Naive thymus-derived CD4-positive, alpha-beta T cell (primary cell): ENCODE measurements at regions not wholly inside any gene's neighbourhood (a gene's known extent, or its start where the extent isn't known, plus 50 kb on each side); places are given as distances from the start of the nearest gene placed in this dataset.

ENCODE experiments used
- ATAC-seq: fragments of 150-1000 bp; cut with Tn5 transposase; 2 replicates; pipeline ENCODE4 v1.10.0; 2021; ENCODE audit warnings: mild to moderate bottlenecking, moderate library complexity
- CTCF ChIA-PET: fragments of 350-600 bp; sonication (Branson Sonifier 250); formaldehyde crosslinking; loops from one replicate; lab custom pipeline; 2021; ENCODE audit warnings: antibody characterized with exemption; lab: Charles Lee
- POLR2A ChIA-PET: fragments of 350-600 bp; sonication (Branson Sonifier 250); formaldehyde crosslinking; loops from one replicate; lab custom pipeline; 2021; ENCODE audit warnings: antibody characterized with exemption, inconsistent platforms; lab: Charles Lee
- DNase-seq, 9 donors: peaks; one replicate each; pipeline versions ENCODE4 v3.0.0 to v3.0.0-alpha.2; 2020 to 2022; ENCODE audit warnings: mixed read lengths in 1 of 9
- H3K27ac ChIP-seq: one replicate; pipeline ENCODE4 v1.7.0; 2013; ENCODE audit warnings: mild to moderate bottlenecking, low read depth, low read length, moderate library complexity
- H3K27me3 ChIP-seq, 2 donors: one replicate each; pipeline ENCODE4 v1.7.0; 2013; ENCODE audit warnings: low read length in 2 of 2, mild to moderate bottlenecking in 2 of 2, moderate library complexity in 2 of 2; ENCODE audit not compliant: control insufficient read depth in 2 of 2, insufficient read depth in 2 of 2
- H3K36me3 ChIP-seq, 3 experiments: 1 replicate in 2 of 3; 2 replicates in 1 of 3; pipeline ENCODE4 v1.7.0; 2013; ENCODE audit warnings: low read length in 3 of 3, mild to moderate bottlenecking in 3 of 3, moderate library complexity in 1 of 3; ENCODE audit not compliant: insufficient read depth in 3 of 3, control insufficient read depth in 2 of 3
- H3K4me1 ChIP-seq, 2 donors: one replicate each; pipeline ENCODE4 v1.7.0; 2013; ENCODE audit warnings: low read length in 2 of 2, mild to moderate bottlenecking in 2 of 2, moderate library complexity in 1 of 2; ENCODE audit not compliant: control insufficient read depth in 2 of 2, insufficient read depth in 2 of 2
- H3K4me3 ChIP-seq: 2 replicates; pipeline ENCODE4 v1.7.0; 2013; ENCODE audit warnings: mild to moderate bottlenecking, low read length
- H3K9me3 ChIP-seq, 3 experiments: 1 replicate in 2 of 3; 2 replicates in 1 of 3; pipeline ENCODE4 v1.7.0; 2013; ENCODE audit warnings: low read length in 3 of 3; ENCODE audit not compliant: control insufficient read depth in 2 of 3
- H3K27ac Mint-ChIP-seq, 9 donors: one replicate each; pipeline ENCODE4 v1.8.0; 2020 to 2022; ENCODE audit warnings: mixed read lengths in 9 of 9, mild to moderate bottlenecking in 8 of 9, moderate library complexity in 5 of 9, inconsistent platforms in 2 of 9
- H3K27me3 Mint-ChIP-seq, 5 donors: one replicate each; pipeline ENCODE4 v1.8.0; 2021 to 2022; ENCODE audit warnings: mixed read lengths in 5 of 5, mild to moderate bottlenecking in 1 of 5
- H3K36me3 Mint-ChIP-seq, 5 donors: one replicate each; pipeline ENCODE4 v1.8.0; 2020 to 2022; ENCODE audit warnings: mixed read lengths in 5 of 5, mild to moderate bottlenecking in 3 of 5, inconsistent platforms in 1 of 5
- H3K4me1 Mint-ChIP-seq, 7 donors: one replicate each; pipeline ENCODE4 v1.8.0; 2020 to 2022; ENCODE audit warnings: mixed read lengths in 7 of 7, mild to moderate bottlenecking in 3 of 7, inconsistent platforms in 1 of 7
- H3K4me3 Mint-ChIP-seq, 10 donors: one replicate each; pipeline ENCODE4 v1.8.0; 2020 to 2022; ENCODE audit warnings: mild to moderate bottlenecking in 10 of 10, mixed read lengths in 10 of 10, moderate library complexity in 6 of 10, inconsistent platforms in 2 of 10
- H3K9me3 Mint-ChIP-seq, 11 donors: one replicate each; pipeline ENCODE4 v1.8.0; 2020 to 2022; ENCODE audit warnings: mixed read lengths in 11 of 11, mild to moderate bottlenecking in 4 of 11, inconsistent platforms in 1 of 11, moderate library complexity in 1 of 11
- intact Hi-C, 2 donors: fragments of 100-400 bp; cut with micrococcal nuclease; formaldehyde crosslinking; loops; one replicate each; pipeline ENCODE4 v1.15.1; 2023

DNA sequence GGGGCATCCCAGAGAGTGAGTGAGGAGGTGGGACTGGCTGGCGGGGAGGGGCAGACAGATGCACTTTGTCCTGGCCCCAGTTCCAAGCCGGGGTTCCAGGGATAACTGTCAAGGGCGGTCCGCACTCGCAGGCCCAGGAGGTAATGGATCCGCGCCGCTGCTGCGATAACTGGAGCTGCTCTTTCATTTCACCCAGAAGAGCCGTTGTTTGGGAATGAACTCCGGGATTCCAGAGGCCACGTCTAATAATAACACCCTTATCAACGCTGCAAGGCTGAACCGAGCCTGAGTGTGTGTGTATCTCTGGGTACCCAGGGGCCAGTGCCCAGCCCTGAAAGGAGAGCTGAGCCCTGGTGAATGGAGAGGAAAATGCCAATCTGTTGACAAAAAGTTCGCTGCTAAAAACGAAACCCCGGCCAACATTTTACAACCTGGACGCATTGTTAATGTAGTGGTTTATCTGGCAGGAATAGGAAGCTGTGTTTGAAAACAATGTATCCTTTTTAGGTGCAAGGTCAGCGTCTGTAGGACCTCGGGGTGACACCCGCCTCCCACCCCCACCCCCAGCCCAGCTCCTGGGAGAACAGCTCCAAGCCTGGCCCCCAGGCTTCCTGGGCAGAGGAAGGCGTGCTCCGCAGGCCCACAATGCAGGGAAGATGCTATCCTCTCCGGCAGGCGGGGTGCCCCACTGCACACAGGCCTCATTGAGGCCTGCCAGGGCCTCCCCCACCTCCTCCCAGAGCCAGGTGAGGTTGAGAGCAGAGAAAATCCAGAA, 119.7 kb downstream of the PROX1 start:
- peaks cover 0 to 10% (median 0%) of the 10 kb centered on the region in 5 donors for H3K27me3 Mint-ChIP-seq
- ATAC-seq (no peak), DNase-seq (no peak)
- H3K36me3 ChIP-seq = no peaks in the 10 kb centered on the region
- POLR2A ChIA-PET = no interaction called here
- no peaks in the 10 kb centered on the region for H3K4me1 ChIP-seq
- no peak overlapping the region for H3K4me3 ChIP-seq
- H3K27ac Mint-ChIP-seq = no peak overlapping the region
- H3K4me1 Mint-ChIP-seq = peaks cover 0 to 8% (median 0%) of the 10 kb centered on the region in 7 donors
- intact Hi-C loops = no loop called here
- H3K9me3 ChIP-seq = peaks cover 0 to 4% (median 0%) of the 10 kb centered on the region in 3 experiments
- peaks cover 0 to 3% (median 0%) of the 10 kb centered on the region in 5 donors for H3K36me3 Mint-ChIP-seq
- H3K27ac ChIP-seq = no peak overlapping the region
- H3K4me3 Mint-ChIP-seq = peak overlapping the region in 3 of 10 donors; percentile 21 to 56 (median 39)
- CTCF ChIA-PET = no interaction called here
- H3K9me3 Mint-ChIP-seq = peaks cover 0 to 11% (median 3%) of the 10 kb centered on the region in 11 donors
- no peaks in the 10 kb centered on the region for H3K27me3 ChIP-seq

DNA sequence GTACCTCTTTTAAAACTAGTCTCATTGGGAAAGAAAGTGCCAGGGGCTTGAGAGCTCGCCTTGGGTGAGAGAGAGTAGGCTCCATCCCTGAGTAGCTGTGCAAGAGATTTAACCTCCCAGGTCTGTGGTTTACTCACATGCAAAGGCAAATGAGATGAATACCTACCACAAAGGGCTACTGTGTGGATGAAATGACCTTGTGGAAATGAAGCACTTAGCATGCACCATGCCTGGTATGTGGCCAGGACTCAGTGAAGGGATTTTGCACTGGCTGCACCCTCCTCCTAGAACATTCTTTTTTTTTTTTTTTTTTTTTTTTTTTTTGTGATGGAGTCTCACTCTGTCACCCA, 120.3 kb downstream of the PROX1 start:
- Mint-ChIP-seq H3K27ac (no peak overlapping the region), H3K9me3 (peaks cover 0 to 11% (median 3%) of the 10 kb centered on the region in 11 donors), H3K4me3 (peak overlapping the region in 1 of 10 donors; percentile 21), H3K27me3 (peaks cover 0 to 10% (median 0%) of the 10 kb centered on the region in 5 donors), H3K4me1 (peaks cover 0 to 8% (median 0%) of the 10 kb centered on the region in 7 donors), H3K36me3 (peaks cover 0 to 3% (median 0%) of the 10 kb centered on the region in 5 donors)
- no peak for ATAC-seq
- POLR2A ChIA-PET = no interaction called here
- Histone ChIP-seq H3K27ac (no peak overlapping the region), H3K4me3 (no peak overlapping the region), H3K27me3 (no peaks in the 10 kb centered on the region), H3K9me3 (peaks cover 0 to 4% (median 0%) of the 10 kb centered on the region in 3 experiments), H3K36me3 (no peaks in the 10 kb centered on the region), H3K4me1 (no peaks in the 10 kb centered on the region)
- no peak for DNase-seq
- intact Hi-C loops = no loop called here
- CTCF ChIA-PET = no interaction called here

DNA sequence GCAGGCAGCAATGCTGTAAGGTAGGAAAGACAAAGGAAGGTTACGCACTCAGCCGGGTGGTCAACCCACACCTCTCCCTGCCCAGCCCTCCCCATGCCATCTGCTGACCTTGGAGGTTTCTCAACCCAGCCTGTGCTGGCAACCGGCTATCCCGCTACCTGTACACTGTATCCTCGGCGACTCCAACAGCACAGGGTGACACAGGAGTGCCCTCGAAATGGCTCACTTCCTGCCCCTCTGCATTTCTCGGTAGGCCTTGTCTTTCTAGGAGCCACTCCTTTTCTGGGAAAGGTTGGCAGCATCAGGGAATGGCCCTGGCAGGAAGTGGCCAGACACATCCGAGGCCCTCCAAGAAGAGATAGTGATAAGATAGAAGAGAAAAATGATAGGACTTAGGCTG, 124.0 kb downstream of the PROX1 start:
- DNase-seq = no peak
- no peak for ATAC-seq
- H3K4me3 Mint-ChIP-seq = no peak overlapping the region
- H3K27me3 Mint-ChIP-seq = peaks cover 0 to 2% (median 0%) of the 10 kb centered on the region in 5 donors
- H3K9me3 Mint-ChIP-seq = peaks cover 0 to 16% (median 2%) of the 10 kb centered on the region in 11 donors
- H3K9me3 ChIP-seq = no peaks in the 10 kb centered on the region
- H3K36me3 Mint-ChIP-seq = peaks cover 0 to 5% (median 0%) of the 10 kb centered on the region in 5 donors
- no peaks in the 10 kb centered on the region for H3K27me3 ChIP-seq
- peaks cover 0 to 3% (median 0%) of the 10 kb centered on the region in 7 donors for H3K4me1 Mint-ChIP-seq
- POLR2A ChIA-PET = no interaction called here
- H3K4me3 ChIP-seq = no peak overlapping the region
- no peak overlapping the region for H3K27ac Mint-ChIP-seq
- no peaks in the 10 kb centered on the region for H3K4me1 ChIP-seq
- H3K27ac ChIP-seq = no peak overlapping the region
- CTCF ChIA-PET = no interaction called here
- H3K36me3 ChIP-seq = no peaks in the 10 kb centered on the region
- intact Hi-C loops = no loop called here

DNA sequence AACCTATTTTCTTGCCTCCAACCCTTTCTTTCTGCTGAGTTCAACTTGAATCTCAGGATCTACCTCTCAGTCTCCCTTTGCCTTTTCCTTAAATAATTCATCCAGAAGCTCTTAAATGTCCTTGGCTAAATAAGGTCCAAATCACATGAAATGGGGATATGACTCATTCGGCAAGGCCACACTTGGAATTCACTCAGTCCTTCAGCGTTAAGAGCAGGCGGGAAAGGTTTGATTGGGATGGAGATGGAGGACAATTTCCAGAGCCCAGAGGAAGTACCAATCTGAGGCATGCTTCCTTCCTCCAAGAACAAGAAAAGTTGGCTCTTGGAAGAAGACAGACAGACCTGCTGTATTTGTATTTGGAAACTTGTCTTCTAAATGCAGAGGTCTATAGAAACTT, 128.5 kb downstream of the PROX1 start:
- no peak overlapping the region for H3K27ac Mint-ChIP-seq
- Histone ChIP-seq H3K4me1 (no peaks in the 10 kb centered on the region), H3K27me3 (no peaks in the 10 kb centered on the region), H3K4me3 (no peak overlapping the region), H3K27ac (no peak overlapping the region), H3K36me3 (no peaks in the 10 kb centered on the region), H3K9me3 (peaks cover 0 to 14% (median 10%) of the 10 kb centered on the region in 3 experiments)
- POLR2A ChIA-PET = no interaction called here
- intact Hi-C loops = no loop called here
- peaks cover 0 to 3% (median 0%) of the 10 kb centered on the region in 5 donors for H3K27me3 Mint-ChIP-seq
- DNase-seq = no peak
- no peak for ATAC-seq
- peaks cover 0 to 11% (median 5%) of the 10 kb centered on the region in 7 donors for H3K4me1 Mint-ChIP-seq
- CTCF ChIA-PET = interaction anchor here (0.6 kb wide), 1 partner anchor 1012 kb away, joined by 4 read pairs; no protein-coding TSS in a partner anchor
- peaks cover 5 to 44% (median 21%) of the 10 kb centered on the region in 11 donors for H3K9me3 Mint-ChIP-seq
- H3K4me3 Mint-ChIP-seq = no peak overlapping the region
- H3K36me3 Mint-ChIP-seq = peaks cover 0 to 24% (median 4%) of the 10 kb centered on the region in 5 donors

DNA sequence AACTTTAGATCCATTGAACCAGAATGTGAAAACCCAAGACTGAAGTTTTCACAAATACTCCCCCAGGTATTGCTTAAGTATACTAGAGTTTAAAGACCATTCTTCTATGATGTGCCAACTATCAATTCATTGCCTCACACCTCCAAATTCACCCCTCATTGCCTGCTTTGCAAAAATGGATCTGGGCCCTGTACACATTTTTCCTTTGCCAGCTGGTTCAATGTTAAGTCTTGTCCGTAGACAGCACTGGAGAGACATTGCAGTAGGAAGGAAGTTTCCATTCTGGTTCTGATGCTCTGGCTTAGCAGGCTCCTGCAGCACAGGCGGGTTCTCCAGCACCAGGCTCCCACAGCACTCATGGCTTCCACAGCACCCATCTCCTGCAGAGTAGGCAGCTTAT, 130.0 kb downstream of the PROX1 start:
- peaks cover 0 to 14% (median 10%) of the 10 kb centered on the region in 3 experiments for H3K9me3 ChIP-seq
- no peak overlapping the region for H3K27ac Mint-ChIP-seq
- peaks cover 0 to 23% (median 5%) of the 10 kb centered on the region in 7 donors for H3K4me1 Mint-ChIP-seq
- peaks cover 5 to 44% (median 21%) of the 10 kb centered on the region in 11 donors for H3K9me3 Mint-ChIP-seq
- H3K27me3 ChIP-seq = no peaks in the 10 kb centered on the region
- intact Hi-C loops = no loop called here
- no peak overlapping the region for H3K27ac ChIP-seq
- H3K36me3 ChIP-seq = no peaks in the 10 kb centered on the region
- peaks cover 0 to 8% (median 0%) of the 10 kb centered on the region in 5 donors for H3K27me3 Mint-ChIP-seq
- peaks cover 0 to 24% (median 4%) of the 10 kb centered on the region in 5 donors for H3K36me3 Mint-ChIP-seq
- CTCF ChIA-PET = no interaction called here
- no peak for ATAC-seq
- DNase-seq = no peak
- no peak overlapping the region for H3K4me3 Mint-ChIP-seq
- H3K4me1 ChIP-seq = no peaks in the 10 kb centered on the region
- POLR2A ChIA-PET = no interaction called here
- no peak overlapping the region for H3K4me3 ChIP-seq

DNA sequence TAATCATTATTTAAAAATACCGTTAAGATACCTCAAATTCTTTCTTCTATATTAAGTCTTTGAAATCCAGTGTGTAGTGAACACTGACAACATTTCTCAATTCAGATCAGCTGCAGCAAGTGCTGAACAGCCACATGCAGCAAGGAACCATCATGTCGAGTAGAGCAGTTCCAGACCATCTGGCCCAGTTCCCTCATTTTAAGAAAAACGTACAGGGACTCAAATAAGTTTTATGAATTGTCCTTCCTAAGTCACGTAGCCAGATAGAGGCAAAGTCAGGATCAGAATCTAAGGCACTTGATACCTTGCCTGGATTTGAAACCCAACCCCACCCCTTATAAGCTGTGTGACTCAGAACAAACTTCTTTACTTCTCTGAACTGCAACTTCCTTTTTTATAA, 132.4 kb downstream of the PROX1 start:
- H3K4me3 ChIP-seq = no peak overlapping the region
- DNase-seq = no peak
- peaks cover 5 to 42% (median 21%) of the 10 kb centered on the region in 11 donors for H3K9me3 Mint-ChIP-seq
- ChIA-PET POLR2A (interaction anchor here (0.6 kb wide), 1 partner anchor 510 kb away, joined by 3 read pairs; no protein-coding TSS in a partner anchor), CTCF (interaction anchor here (0.6 to 1.0 kb wide), 3 partner anchors 450 to 1277 kb away, joined by 3 to 5 read pairs (median 3); no protein-coding TSS in a partner anchor)
- H3K27me3 Mint-ChIP-seq = peaks cover 0 to 14% (median 0%) of the 10 kb centered on the region in 5 donors
- H3K27me3 ChIP-seq = no peaks in the 10 kb centered on the region
- peaks cover 0 to 14% (median 10%) of the 10 kb centered on the region in 3 experiments for H3K9me3 ChIP-seq
- peak overlapping the region in 1 of 9 donors; percentile 51 for H3K27ac Mint-ChIP-seq
- peaks cover 4 to 29% (median 11%) of the 10 kb centered on the region in 7 donors for H3K4me1 Mint-ChIP-seq
- ATAC-seq = no peak
- H3K36me3 Mint-ChIP-seq = peaks cover 0 to 24% (median 4%) of the 10 kb centered on the region in 5 donors
- H3K4me3 Mint-ChIP-seq = no peak overlapping the region
- peaks cover 0 to 3% of the 10 kb centered on the region in 2 donors for H3K4me1 ChIP-seq
- H3K27ac ChIP-seq = no peak overlapping the region
- intact Hi-C loops = loop anchor here in 1 of 2 donors (10.0 kb wide), 1 partner anchor 135 kb away; the partner anchor contains the start of gene PROX1
- no peaks in the 10 kb centered on the region for H3K36me3 ChIP-seq
